ENCODE measurements at regions not wholly inside any gene's neighbourhood (a gene's known extent, or its start where the extent isn't known, plus 50 kb on each side); places are given as distances from the start of the nearest gene placed in this dataset.

GRCh38 chr2:64317707-64318475 lies 136.1 kb upstream of the LGALSL start:
- DNase-seq (ENCODE audit: low spot score) = no peak

GRCh38 chr2:64318476-64318748 lies 135.6 kb upstream of the LGALSL start:
- no peak for DNase-seq (ENCODE audit: low spot score)

- no peak for DNase-seq (ENCODE audit: low spot score)
These were observed 134.1 kb upstream of the LGALSL start for GRCh38 chr2:64319896-64320295.

GRCh38 chr2:64322433-64322832 lies 131.5 kb upstream of the LGALSL start:
- DNase-seq (ENCODE audit: low spot score) = no peak

- no peak for DNase-seq (ENCODE audit: low spot score)
These were observed 130.8 kb upstream of the LGALSL start for GRCh38 chr2:64323197-64323596.

GRCh38 chr2:64324746-64325410 lies 129.1 kb upstream of the LGALSL start:
- no peak for DNase-seq (ENCODE audit: low spot score)

GRCh38 chr2:64325477-64325851 lies 128.5 kb upstream of the LGALSL start:
- DNase-seq (ENCODE audit: low spot score) = no peak

- DNase-seq (ENCODE audit: low spot score) = no peak
These were observed 127.9 kb upstream of the LGALSL start for GRCh38 chr2:64325852-64326577.

GRCh38 chr2:64326578-64327050 lies 127.3 kb upstream of the LGALSL start:
- DNase-seq (ENCODE audit: low spot score) = no peak

GRCh38 chr2:64327129-64327509 lies 126.8 kb upstream of the LGALSL start:
- DNase-seq (ENCODE audit: low spot score) = no peak

- peak; percentile 81 for DNase-seq (ENCODE audit: low spot score)
These were observed 126.2 kb upstream of the LGALSL start for GRCh38 chr2:64327510-64328414.

- peak; percentile 50 for DNase-seq (ENCODE audit: low spot score)
These were observed 125.6 kb upstream of the LGALSL start for GRCh38 chr2:64328415-64328722.

- no peak for DNase-seq (ENCODE audit: low spot score)
These were observed 125.2 kb upstream of the LGALSL start for GRCh38 chr2:64328756-64329155.

- no peak for DNase-seq (ENCODE audit: low spot score)
These were observed 124.1 kb upstream of the LGALSL start for GRCh38 chr2:64329848-64330247.

- peak; percentile 80 for DNase-seq (ENCODE audit: low spot score)
These were observed 123.5 kb upstream of the LGALSL start for GRCh38 chr2:64330281-64331113.

- DNase-seq (ENCODE audit: low spot score) = no peak
These were observed 122.8 kb upstream of the LGALSL start for GRCh38 chr2:64331114-64331645.

- DNase-seq (ENCODE audit: low spot score) = no peak
These were observed 121.9 kb upstream of the LGALSL start for GRCh38 chr2:64331849-64332699.

- no peak for DNase-seq (ENCODE audit: low spot score)
These were observed 117.8 kb upstream of the LGALSL start for GRCh38 chr2:64336171-64336570.

GRCh38 chr2:64337314-64337713 lies 116.6 kb upstream of the LGALSL start:
- no peak for DNase-seq (ENCODE audit: low spot score)

- no peak for DNase-seq (ENCODE audit: low spot score)
These were observed 115.9 kb upstream of the LGALSL start for GRCh38 chr2:64338108-64338507.
